Testis (tissue), 2 donors: ENCODE measurements at regions not wholly inside any gene's neighbourhood (a gene's known extent, or its start where the extent isn't known, plus 50 kb on each side); places are given as distances from the start of the nearest gene placed in this dataset.

ENCODE experiments used
- CTCF ChIP-seq, 3 experiments: fragments of 450-650 bp in 2 of 3; fragments of 200-600 bp in 1 of 3; sonication (generic) in 1 of 3; IDR thresholded peaks; one replicate each; pipeline ENCODE4 v1.5.1; 2016 to 2019; ENCODE audit warnings: antibody characterized with exemption in 3 of 3, mild to moderate bottlenecking in 2 of 3, moderate library complexity in 1 of 3
- POLR2A ChIP-seq: fragments of 450-650 bp; IDR thresholded peaks from one replicate; pipeline ENCODE4 v1.6.1; 2017; ENCODE audit warnings: antibody characterized with exemption, mild to moderate bottlenecking, moderate library complexity

GRCh38 chr12:75564852-75565251 lies 53.4 kb upstream of the KRR1 start:
- TF ChIP-seq CTCF (IDR thresholded peaks at IDR 0.05) (no peak), POLR2A (no peak)
